OCI-LY7 (cell line): ENCODE measurements at regions not wholly inside any gene's neighbourhood (a gene's known extent, or its start where the extent isn't known, plus 50 kb on each side); places are given as distances from the start of the nearest gene placed in this dataset.

Source experiments
- CTCF ChIP-seq: fragments of 200-600 bp; sonication (generic); conservative IDR thresholded peaks from 2 replicates; pipeline ENCODE4 v1.5.1; 2014; ENCODE audit warnings: mild to moderate bottlenecking, antibody characterized with exemption, low read length, moderate library complexity, mixed read lengths
- EZH2phosphoT487 ChIP-seq: fragments of 200-600 bp; sonication (generic); IDR thresholded peaks from 2 replicates; pipeline ENCODE4 v1.6.1; 2018; ENCODE audit warnings: low read depth, borderline replicate concordance, mild to moderate bottlenecking, mixed run types, antibody characterized with exemption, low read length, moderate library complexity, mixed read lengths

GRCh38 chr4:79607979-79608378 is 200.0 kb upstream of the GK2 start:
- TF ChIP-seq EZH2phosphoT487 (no peak), CTCF (no peak)
